LoVo (cell line): ENCODE measurements at regions not wholly inside any gene's neighbourhood (a gene's known extent, or its start where the extent isn't known, plus 50 kb on each side); places are given as distances from the start of the nearest gene placed in this dataset.
"Not testable (repeated sequence)": the region's sequence is repeated elsewhere in the genome, so short reads cannot be mapped to it uniquely, and the experiment has no call there.

ENCODE experiments used
- DNase-seq: peaks from one replicate; pipeline ENCODE4 v3.0.0-alpha.2; 2016; ENCODE audit warnings: low spot score

- not testable (repeated sequence) for DNase-seq
These were observed 137.8 kb upstream of the LCORL start for GRCh38 chr4:18159117-18159912.

GRCh38 chr4:18155067-18156041 is 133.8 kb upstream of the LCORL start:
- peak; percentile 12 for DNase-seq

GRCh38 chr4:18138076-18138665 is 116.6 kb upstream of the LCORL start:
- peak; percentile 3 for DNase-seq

- DNase-seq: no peak
These were observed 112.6 kb upstream of the LCORL start for GRCh38 chr4:18134111-18134510.

- no peak for DNase-seq
These were observed 108.7 kb upstream of the LCORL start for GRCh38 chr4:18130256-18130655.

GRCh38 chr4:18128241-18128640 is 106.7 kb upstream of the LCORL start:
- no peak for DNase-seq

- no peak for DNase-seq
These were observed 105.5 kb upstream of the LCORL start for GRCh38 chr4:18127030-18127429.

- DNase-seq: no peak
These were observed 92.3 kb upstream of the LCORL start for GRCh38 chr4:18113710-18114331.

GRCh38 chr4:18111081-18111480 is 89.5 kb upstream of the LCORL start:
- no peak for DNase-seq

- DNase-seq: no peak
These were observed 88.5 kb upstream of the LCORL start for GRCh38 chr4:18110099-18110498.

GRCh38 chr4:18109676-18110075 is 88.1 kb upstream of the LCORL start:
- DNase-seq: no peak

- not testable (repeated sequence) for DNase-seq
These were observed 86.4 kb upstream of the LCORL start for GRCh38 chr4:18107848-18108528.

GRCh38 chr4:18106620-18107019 is 85.1 kb upstream of the LCORL start:
- peak; percentile 73 for DNase-seq

- peak; percentile 14 for DNase-seq
These were observed 83.8 kb upstream of the LCORL start for GRCh38 chr4:18105030-18106011.

- DNase-seq: no peak
These were observed 82.5 kb upstream of the LCORL start for GRCh38 chr4:18103876-18104605.

- DNase-seq: no peak
These were observed 79.1 kb upstream of the LCORL start for GRCh38 chr4:18100657-18101056.

GRCh38 chr4:18090447-18090846 is 68.9 kb upstream of the LCORL start:
- DNase-seq: not testable (repeated sequence)

GRCh38 chr4:18082236-18082635 is 60.7 kb upstream of the LCORL start:
- no peak for DNase-seq

- no peak for DNase-seq
These were observed 60.2 kb upstream of the LCORL start for GRCh38 chr4:18081708-18082107.

- no peak for DNase-seq
These were observed 56.3 kb upstream of the LCORL start for GRCh38 chr4:18077808-18078207.
